Loucy (cell line): ENCODE measurements at regions not wholly inside any gene's neighbourhood (a gene's known extent, or its start where the extent isn't known, plus 50 kb on each side); places are given as distances from the start of the nearest gene placed in this dataset.

Experiments
- CTCF ChIP-seq: fragments of 200-600 bp; sonication (generic); conservative IDR thresholded peaks from 2 replicates; pipeline ENCODE4 v1.5.1; 2014; ENCODE audit warnings: mild to moderate bottlenecking, antibody characterized with exemption, low read length
- EZH2phosphoT487 ChIP-seq: fragments of 200-600 bp; IDR thresholded peaks from 2 replicates; pipeline ENCODE4 v1.6.1; 2018; ENCODE audit warnings: antibody characterized with exemption, mild to moderate bottlenecking, moderate library complexity, borderline replicate concordance

GRCh38 chr3:190210608-190211007 is 89.9 kb upstream of the P3H2 start:
- TF ChIP-seq CTCF = no peak
- TF ChIP-seq EZH2phosphoT487 = no peak
